MG63 (cell line): ENCODE measurements at regions not wholly inside any gene's neighbourhood (a gene's known extent, or its start where the extent isn't known, plus 50 kb on each side); places are given as distances from the start of the nearest gene placed in this dataset.

ENCODE experiments used
- DNase-seq: peaks from one replicate; pipeline ENCODE4 v3.0.0-alpha.2; 2020
- H3K27me3 ChIP-seq: fragments of 250-450 bp; sonication (Bioruptor Pico); 2 replicates; pipeline ENCODE4 v1.5.1; 2020; ENCODE audit warnings: mild to moderate bottlenecking, moderate library complexity
- H3K36me3 ChIP-seq: fragments of 250-450 bp; sonication (Bioruptor Pico); 2 replicates; pipeline ENCODE4 v1.5.1; 2020; ENCODE audit warnings: mild to moderate bottlenecking, moderate library complexity
- H3K4me3 ChIP-seq: fragments of 250-450 bp; sonication (Bioruptor Pico); 2 replicates; pipeline ENCODE4 v1.5.1; 2020; ENCODE audit warnings: mild to moderate bottlenecking, moderate library complexity
- H3K9me3 ChIP-seq: fragments of 250-450 bp; sonication (Bioruptor Pico); 2 replicates; pipeline ENCODE4 v1.5.1; 2020; ENCODE audit warnings: mild to moderate bottlenecking, moderate library complexity

GRCh38 chr10:53749439-53749838 is 976.9 kb upstream of the MBL2 start:
- Histone ChIP-seq H3K27me3 (no peaks in the 10 kb centered on the region), H3K36me3 (no peaks in the 10 kb centered on the region), H3K4me3 (no peak overlapping the region), H3K9me3 (no peaks in the 10 kb centered on the region)
- no peak for DNase-seq

- DNase-seq = no peak
- no peaks in the 10 kb centered on the region for H3K9me3 ChIP-seq
- no peaks in the 10 kb centered on the region for H3K36me3 ChIP-seq
- no peak overlapping the region for H3K4me3 ChIP-seq
- H3K27me3 ChIP-seq = no peaks in the 10 kb centered on the region
These were observed 975.7 kb upstream of the MBL2 start for GRCh38 chr10:53748319-53748718.

GRCh38 chr10:53744746-53745145 is 972.2 kb upstream of the MBL2 start:
- Histone ChIP-seq H3K27me3 (no peaks in the 10 kb centered on the region), H3K9me3 (no peaks in the 10 kb centered on the region), H3K4me3 (no peak overlapping the region), H3K36me3 (no peaks in the 10 kb centered on the region)
- no peak for DNase-seq

- no peak for DNase-seq
- H3K27me3 ChIP-seq = no peaks in the 10 kb centered on the region
- H3K36me3 ChIP-seq = no peaks in the 10 kb centered on the region
- H3K4me3 ChIP-seq = no peak overlapping the region
- H3K9me3 ChIP-seq = no peaks in the 10 kb centered on the region
These were observed 971.6 kb upstream of the MBL2 start for GRCh38 chr10:53744176-53744575.

GRCh38 chr10:53737132-53737531 is 964.5 kb upstream of the MBL2 start:
- DNase-seq = no peak
- H3K9me3 ChIP-seq = no peaks in the 10 kb centered on the region
- H3K27me3 ChIP-seq = no peaks in the 10 kb centered on the region; the same call in 1 of the 2 replicates
- H3K4me3 ChIP-seq = no peak overlapping the region
- no peaks in the 10 kb centered on the region for H3K36me3 ChIP-seq

GRCh38 chr10:53726921-53727320 is 954.3 kb upstream of the MBL2 start:
- H3K4me3 ChIP-seq = no peak overlapping the region
- no peak for DNase-seq
- H3K27me3 ChIP-seq = no peaks in the 10 kb centered on the region
- no peaks in the 10 kb centered on the region for H3K36me3 ChIP-seq
- no peaks in the 10 kb centered on the region for H3K9me3 ChIP-seq

- DNase-seq = no peak
- H3K4me3 ChIP-seq = no peak overlapping the region
- H3K36me3 ChIP-seq = no peaks in the 10 kb centered on the region
- H3K9me3 ChIP-seq = no peaks in the 10 kb centered on the region
- no peaks in the 10 kb centered on the region for H3K27me3 ChIP-seq
These were observed 952.0 kb upstream of the MBL2 start for GRCh38 chr10:53724581-53724980.

- Histone ChIP-seq H3K4me3 (no peak overlapping the region), H3K9me3 (no peaks in the 10 kb centered on the region), H3K27me3 (no peaks in the 10 kb centered on the region), H3K36me3 (no peaks in the 10 kb centered on the region)
- no peak for DNase-seq
These were observed 947.1 kb upstream of the MBL2 start for GRCh38 chr10:53719658-53720057.

GRCh38 chr10:53716156-53716555 is 943.6 kb upstream of the MBL2 start:
- H3K9me3 ChIP-seq = no peaks in the 10 kb centered on the region
- H3K36me3 ChIP-seq = no peaks in the 10 kb centered on the region
- no peaks in the 10 kb centered on the region for H3K27me3 ChIP-seq
- no peak for DNase-seq
- no peak overlapping the region for H3K4me3 ChIP-seq

- Histone ChIP-seq H3K36me3 (no peaks in the 10 kb centered on the region), H3K27me3 (no peaks in the 10 kb centered on the region), H3K9me3 (no peaks in the 10 kb centered on the region), H3K4me3 (no peak overlapping the region)
- no peak for DNase-seq
These were observed 940.8 kb upstream of the MBL2 start for GRCh38 chr10:53713431-53713830.

- Histone ChIP-seq H3K4me3 (no peak overlapping the region), H3K9me3 (no peaks in the 10 kb centered on the region)
- no peak for DNase-seq
These were observed 929.9 kb upstream of the MBL2 start for GRCh38 chr10:53702489-53702888.

GRCh38 chr10:53701213-53701612 is 928.6 kb upstream of the MBL2 start:
- no peaks in the 10 kb centered on the region for H3K36me3 ChIP-seq

More at GRCh38 chr10:53702489-53702888, 929.9 kb upstream of the MBL2 start:
- Histone ChIP-seq H3K27me3 (no peaks in the 10 kb centered on the region), H3K36me3 (no peaks in the 10 kb centered on the region)

GRCh38 chr10:53700278-53700677 is 927.7 kb upstream of the MBL2 start:
- Histone ChIP-seq H3K36me3 (no peaks in the 10 kb centered on the region), H3K4me3 (no peak overlapping the region), H3K27me3 (no peaks in the 10 kb centered on the region), H3K9me3 (no peaks in the 10 kb centered on the region)
- no peak for DNase-seq

More at GRCh38 chr10:53701213-53701612, 928.6 kb upstream of the MBL2 start:
- no peak overlapping the region for H3K4me3 ChIP-seq
- no peak for DNase-seq
- no peaks in the 10 kb centered on the region for H3K27me3 ChIP-seq
- H3K9me3 ChIP-seq = no peaks in the 10 kb centered on the region

GRCh38 chr10:53699684-53700083 is 927.1 kb upstream of the MBL2 start:
- H3K9me3 ChIP-seq = no peaks in the 10 kb centered on the region
- no peak for DNase-seq

GRCh38 chr10:53699231-53699630 is 926.6 kb upstream of the MBL2 start:
- Histone ChIP-seq H3K27me3 (no peaks in the 10 kb centered on the region), H3K36me3 (no peaks in the 10 kb centered on the region), H3K4me3 (no peak overlapping the region), H3K9me3 (no peaks in the 10 kb centered on the region)
- no peak for DNase-seq

More at GRCh38 chr10:53699684-53700083, 927.1 kb upstream of the MBL2 start:
- no peaks in the 10 kb centered on the region for H3K27me3 ChIP-seq
- H3K4me3 ChIP-seq = no peak overlapping the region
- no peaks in the 10 kb centered on the region for H3K36me3 ChIP-seq

- H3K36me3 ChIP-seq = no peaks in the 10 kb centered on the region
- DNase-seq = no peak
- H3K4me3 ChIP-seq = no peak overlapping the region
- no peaks in the 10 kb centered on the region for H3K27me3 ChIP-seq
- H3K9me3 ChIP-seq = no peaks in the 10 kb centered on the region
These were observed 924.5 kb upstream of the MBL2 start for GRCh38 chr10:53697038-53697437.

GRCh38 chr10:53690524-53691240 is 918.1 kb upstream of the MBL2 start:
- no peak overlapping the region for H3K4me3 ChIP-seq
- no peaks in the 10 kb centered on the region for H3K36me3 ChIP-seq
- no peak for DNase-seq
- no peaks in the 10 kb centered on the region for H3K9me3 ChIP-seq
- no peaks in the 10 kb centered on the region for H3K27me3 ChIP-seq

GRCh38 chr10:53687800-53688199 is 915.2 kb upstream of the MBL2 start:
- Histone ChIP-seq H3K27me3 (no peaks in the 10 kb centered on the region), H3K9me3 (no peaks in the 10 kb centered on the region), H3K36me3 (no peaks in the 10 kb centered on the region), H3K4me3 (no peak overlapping the region)
- DNase-seq = no peak
